Cardiac muscle cell (in vitro differentiated cells and primary cell): ENCODE measurements at regions not wholly inside any gene's neighbourhood (a gene's known extent, or its start where the extent isn't known, plus 50 kb on each side); places are given as distances from the start of the nearest gene placed in this dataset.

Experiments
- DNase-seq, 2 donors: peaks; one replicate each; pipeline versions ENCODE4 v3.0.0 to v3.0.0-alpha.2; 2010 to 2017; ENCODE audit warnings: low read depth in 1 of 2, low spot score in 1 of 2
- H3K27ac ChIP-seq: fragments of 200-600 bp; sonication (generic); 2 replicates; pipeline ENCODE4 v1.5.1; 2016
- H3K27me3 ChIP-seq: fragments of 200-600 bp; sonication (generic); 2 replicates; pipeline ENCODE4 v1.6.0; 2016; ENCODE audit warnings: control low read depth
- H3K36me3 ChIP-seq: fragments of 200-600 bp; sonication (generic); 2 replicates; pipeline ENCODE4 v1.5.1; 2016; ENCODE audit warnings: control low read depth
- H3K4me1 ChIP-seq: fragments of 200-600 bp; sonication (generic); 2 replicates; pipeline ENCODE4 v1.8.1; 2017; ENCODE audit warnings: low read depth, mild to moderate bottlenecking, mixed run types
- H3K4me3 ChIP-seq: fragments of 200-600 bp; sonication (generic); 2 replicates; pipeline ENCODE4 v1.5.1; 2016; ENCODE audit warnings: mild to moderate bottlenecking
- H3K9me3 ChIP-seq: fragments of 200-600 bp; sonication (generic); 2 replicates; pipeline ENCODE4 v1.5.1; 2017; ENCODE audit warnings: low read depth, mild to moderate bottlenecking, control low read depth
- CTCF ChIP-seq: IDR thresholded peaks from 2 replicates; pipeline ENCODE4 v1.5.1; 2012; ENCODE audit warnings: low read depth, mild to moderate bottlenecking, low read length

GRCh38 chr12:92010368-92010767, 135.3 kb downstream of the BTG1 start:
- Histone ChIP-seq H3K9me3 (no peaks in the 10 kb centered on the region), H3K27me3 (no peaks in the 10 kb centered on the region), H3K4me1 (peaks cover 13% of the 10 kb centered on the region), H3K4me3 (no peak overlapping the region), H3K27ac (peak overlapping the region; percentile 69), H3K36me3 (no peaks in the 10 kb centered on the region)
- no peak for TF ChIP-seq CTCF
- DNase-seq, result no peak

DNA sequence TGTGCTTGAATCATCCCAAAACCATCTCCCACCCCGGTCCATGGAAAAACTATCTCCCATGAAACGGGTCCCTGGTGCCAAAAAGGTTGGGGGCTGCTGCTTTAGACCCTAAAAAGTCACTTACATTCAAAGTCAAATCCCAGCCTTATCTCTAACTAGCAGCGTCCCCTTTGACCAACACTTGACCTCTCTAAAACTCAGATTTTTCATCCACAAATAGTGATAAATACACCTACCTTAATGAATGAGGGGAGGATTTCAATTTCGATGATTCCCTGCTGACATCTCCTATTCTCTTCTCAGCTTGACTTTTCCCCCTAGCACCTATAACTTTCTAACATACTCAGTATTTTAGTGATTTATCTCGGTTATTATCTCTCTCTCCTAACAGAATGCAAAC, 137.3 kb downstream of the BTG1 start:
- no peak overlapping the region for H3K4me3 ChIP-seq
- H3K27ac ChIP-seq, result peak overlapping the region; percentile 53
- no peaks in the 10 kb centered on the region for H3K9me3 ChIP-seq
- H3K27me3 ChIP-seq, result no peaks in the 10 kb centered on the region
- no peak for TF ChIP-seq CTCF
- DNase-seq, result no peak
- H3K36me3 ChIP-seq, result no peaks in the 10 kb centered on the region
- H3K4me1 ChIP-seq, result peaks cover 33% of the 10 kb centered on the region

DNA sequence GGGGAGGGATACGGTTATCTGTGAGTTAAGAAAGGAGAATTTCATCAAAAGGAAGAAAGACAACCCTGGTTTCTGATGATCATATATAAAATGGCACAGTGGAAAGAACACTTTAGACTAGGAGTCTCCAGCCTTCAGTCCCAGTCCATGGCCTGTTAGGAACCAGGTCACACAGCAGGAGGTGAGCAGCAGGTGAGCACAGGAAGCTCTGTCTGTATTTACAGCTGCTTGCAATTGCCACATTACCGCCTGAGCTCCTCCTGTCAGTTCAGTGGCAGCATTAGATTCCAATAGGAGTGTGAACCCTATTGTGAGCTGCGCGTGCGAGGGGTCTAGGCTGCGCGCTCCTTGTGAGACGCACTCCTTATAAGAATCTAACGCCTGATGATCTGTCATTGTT, 137.9 kb downstream of the BTG1 start:
- no peak for DNase-seq
- Histone ChIP-seq H3K27me3 (no peaks in the 10 kb centered on the region), H3K36me3 (no peaks in the 10 kb centered on the region), H3K27ac (peak overlapping the region; percentile 29), H3K4me1 (peaks cover 39% of the 10 kb centered on the region), H3K4me3 (no peak overlapping the region), H3K9me3 (no peaks in the 10 kb centered on the region)
- TF ChIP-seq CTCF, result no peak

DNA sequence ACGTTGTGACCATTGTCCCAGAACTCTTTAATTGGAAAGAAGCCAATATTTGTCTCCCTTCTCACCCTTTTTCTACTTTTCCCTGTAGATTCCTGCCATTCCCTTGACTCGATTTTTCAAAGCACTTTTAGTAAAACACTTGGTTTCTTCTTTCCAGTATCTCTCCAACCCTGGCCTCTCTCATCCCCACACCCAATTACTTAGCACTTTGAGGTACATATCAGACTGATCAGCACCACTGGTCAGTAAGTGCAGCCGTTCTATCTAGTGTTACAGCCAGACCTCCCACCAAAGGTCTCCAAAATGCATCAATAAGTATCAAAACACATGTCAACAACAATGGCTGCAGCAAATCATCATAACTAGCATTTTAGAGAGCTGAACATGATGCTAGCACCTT, 141.9 kb downstream of the BTG1 start:
- H3K4me1 ChIP-seq, result peaks cover 49% of the 10 kb centered on the region
- DNase-seq, result no peak
- H3K9me3 ChIP-seq, result no peaks in the 10 kb centered on the region
- peak overlapping the region; percentile 90 for H3K27ac ChIP-seq
- no peak overlapping the region for H3K4me3 ChIP-seq
- no peaks in the 10 kb centered on the region for H3K27me3 ChIP-seq
- no peak for TF ChIP-seq CTCF
- H3K36me3 ChIP-seq, result no peaks in the 10 kb centered on the region

DNA sequence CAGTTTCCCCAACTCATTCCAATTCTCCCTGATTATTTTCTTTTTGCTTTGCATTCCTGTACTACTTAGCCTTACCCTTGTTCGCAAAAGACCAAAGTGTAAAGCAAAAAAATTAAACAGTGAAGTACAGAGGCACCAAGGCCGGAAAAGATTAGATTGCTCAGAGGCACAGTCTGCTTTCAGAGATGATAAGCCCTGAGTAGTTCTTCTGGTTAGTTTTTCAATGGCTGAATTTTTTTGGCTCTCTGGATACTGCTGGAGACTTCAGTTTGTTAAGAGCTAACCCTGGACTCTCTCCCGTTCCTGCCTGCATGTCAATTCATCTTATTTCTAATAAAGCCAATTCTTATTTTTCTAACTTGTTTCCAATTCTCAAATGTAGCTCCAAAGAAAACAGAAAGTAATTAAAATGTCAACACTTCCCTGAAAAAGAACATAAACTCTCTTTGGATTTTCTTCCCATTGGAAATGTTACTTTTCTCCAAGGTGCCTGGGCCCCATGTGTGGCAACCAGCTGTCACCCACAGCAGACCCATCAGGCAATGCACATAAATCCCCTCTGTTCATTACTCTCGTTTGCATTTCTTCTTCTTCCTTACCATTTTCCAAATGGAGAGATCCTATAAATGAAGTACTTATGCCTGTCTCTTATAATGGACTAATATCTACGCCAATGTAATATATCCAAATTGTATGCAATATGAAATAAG, 142.8 kb downstream of the BTG1 start:
- no peak for TF ChIP-seq CTCF
- H3K9me3 ChIP-seq, result no peaks in the 10 kb centered on the region
- peak overlapping the region; percentile 90 for H3K27ac ChIP-seq
- no peak overlapping the region for H3K4me3 ChIP-seq
- no peaks in the 10 kb centered on the region for H3K27me3 ChIP-seq
- H3K36me3 ChIP-seq, result no peaks in the 10 kb centered on the region
- peaks cover 41% of the 10 kb centered on the region for H3K4me1 ChIP-seq
- DNase-seq, result peak; percentile 57 to 73
